ENCODE measurements at regions not wholly inside any gene's neighbourhood (a gene's known extent, or its start where the extent isn't known, plus 50 kb on each side); places are given as distances from the start of the nearest gene placed in this dataset.

GRCh38 chr12:63038713-63039100 lies 103.8 kb upstream of the PPM1H start:
- no peak for TF ChIP-seq CTCF (IDR thresholded peaks at IDR 0.05)
- no peak for TF ChIP-seq POLR2AphosphoS5 (IDR thresholded peaks at IDR 0.05)
